GM18520 (cell line): ENCODE measurements at regions not wholly inside any gene's neighbourhood (a gene's known extent, or its start where the extent isn't known, plus 50 kb on each side); places are given as distances from the start of the nearest gene placed in this dataset.

Experiments used
- ATAC-seq: cut with Tn5 transposase; IDR thresholded peaks from one replicate; pipeline ENCODE4 v1.9.1; 2021; ENCODE audit not compliant: unreplicated experiment

DNA sequence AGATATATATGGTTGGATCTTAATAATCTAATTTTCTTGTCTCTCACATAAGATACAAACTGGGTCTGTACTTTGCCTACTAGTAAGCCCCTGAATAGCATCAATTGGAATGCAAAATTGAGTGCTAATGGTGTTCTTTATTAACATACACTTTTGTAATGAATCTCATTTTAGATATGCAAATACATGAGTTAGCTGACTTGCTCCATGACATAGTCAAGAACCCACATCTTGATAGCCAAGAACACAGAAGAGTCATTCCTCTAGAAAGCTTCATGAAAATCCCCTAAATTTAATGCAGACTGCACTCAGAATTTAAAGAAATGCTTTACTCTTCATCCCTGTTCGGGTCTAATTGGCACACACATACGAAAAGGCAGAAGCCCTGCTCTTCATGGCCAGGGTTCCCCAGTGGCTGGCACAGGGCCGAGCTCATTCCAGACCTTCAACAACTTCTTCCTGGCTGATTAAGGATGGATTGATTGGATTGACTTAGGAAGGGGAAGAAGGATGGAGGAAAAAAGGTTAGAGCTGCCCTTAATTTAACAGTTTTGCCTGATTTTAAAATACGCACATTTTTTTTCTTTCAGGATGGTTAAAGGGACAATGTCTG lies 431.1 kb upstream of the KLF6 start:
- ATAC-seq: no peak

DNA sequence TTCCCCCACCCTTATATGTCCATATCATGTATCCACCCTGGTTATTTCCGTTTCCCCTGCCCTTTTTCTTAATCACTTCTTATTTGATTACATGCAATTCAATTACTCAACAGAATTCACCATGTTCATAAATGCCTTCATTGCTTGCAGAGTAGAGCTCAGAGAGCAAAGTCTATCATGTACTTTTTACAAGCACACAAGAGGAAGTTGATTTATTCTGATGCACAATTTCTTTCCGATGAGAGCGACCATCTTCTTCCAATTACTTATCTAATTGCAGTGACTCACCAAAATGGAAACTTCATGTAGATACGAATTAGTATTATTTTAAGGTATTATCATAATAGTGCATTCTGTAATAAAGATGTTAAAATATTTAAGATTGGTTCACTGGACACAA lies 430.5 kb upstream of the KLF6 start:
- no peak for ATAC-seq

DNA sequence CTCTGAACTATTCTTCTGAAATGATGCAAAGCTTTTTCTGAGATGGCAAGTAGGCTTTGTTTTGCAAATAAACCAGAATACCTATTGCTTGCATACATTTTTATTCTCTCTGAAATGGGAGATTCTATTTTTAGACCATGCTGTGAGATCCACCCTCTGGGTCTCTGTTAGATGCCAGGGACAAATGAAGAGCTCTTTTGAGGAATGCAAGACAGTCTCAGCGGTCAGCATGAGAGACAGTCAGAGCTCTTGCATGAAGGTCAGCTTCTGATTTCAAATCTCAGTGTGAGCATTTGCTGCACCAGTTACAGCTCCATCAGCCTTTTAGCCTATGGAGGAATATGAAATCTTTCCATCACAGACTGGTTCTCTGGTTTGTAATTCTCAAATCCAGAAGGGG lies 429.9 kb upstream of the KLF6 start:
- no peak for ATAC-seq

DNA sequence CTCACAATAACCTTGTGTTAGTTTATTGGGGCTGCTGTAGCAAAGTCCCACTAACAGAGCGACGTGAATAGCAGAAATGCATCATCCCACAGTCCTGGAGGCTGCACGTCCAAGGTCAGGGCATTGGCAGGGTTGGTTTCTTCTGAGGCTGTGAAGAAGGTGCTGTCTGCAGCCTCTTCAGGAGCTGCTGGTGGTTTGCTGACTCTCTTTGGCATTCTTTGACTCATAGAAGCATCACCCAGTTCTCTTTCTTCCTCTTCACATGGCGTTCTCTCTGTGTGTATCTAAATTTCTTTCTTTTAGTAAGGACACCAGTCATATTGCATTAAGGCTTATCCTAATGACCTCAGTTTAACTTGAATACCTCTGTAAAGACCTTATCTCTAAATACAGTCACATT lies 428.4 kb upstream of the KLF6 start:
- no peak for ATAC-seq

DNA sequence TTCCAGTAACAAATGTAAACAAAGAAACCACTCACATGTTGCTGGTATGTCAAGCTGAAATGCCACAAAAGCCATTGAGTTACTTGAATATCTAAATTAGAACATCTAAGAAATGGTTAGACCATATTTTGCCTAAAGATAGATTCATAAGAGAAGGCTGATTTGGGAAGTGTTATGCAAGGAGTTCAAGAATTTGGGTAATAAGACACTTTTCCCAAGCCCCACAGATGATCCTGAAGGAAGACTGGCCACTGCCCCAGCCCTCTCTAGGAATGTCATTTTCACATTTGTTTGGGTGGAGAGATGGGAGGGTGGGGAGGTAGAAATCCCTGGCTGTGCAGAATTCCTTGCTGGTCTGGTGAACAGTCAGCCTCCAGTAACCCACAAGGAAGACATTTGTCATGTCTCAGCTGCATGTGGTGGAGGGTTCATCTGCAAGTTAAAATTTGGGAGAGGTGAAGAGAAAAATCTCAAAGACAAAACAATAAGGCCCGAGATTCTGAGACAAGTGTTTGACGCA lies 427.2 kb upstream of the KLF6 start:
- ATAC-seq: no peak

DNA sequence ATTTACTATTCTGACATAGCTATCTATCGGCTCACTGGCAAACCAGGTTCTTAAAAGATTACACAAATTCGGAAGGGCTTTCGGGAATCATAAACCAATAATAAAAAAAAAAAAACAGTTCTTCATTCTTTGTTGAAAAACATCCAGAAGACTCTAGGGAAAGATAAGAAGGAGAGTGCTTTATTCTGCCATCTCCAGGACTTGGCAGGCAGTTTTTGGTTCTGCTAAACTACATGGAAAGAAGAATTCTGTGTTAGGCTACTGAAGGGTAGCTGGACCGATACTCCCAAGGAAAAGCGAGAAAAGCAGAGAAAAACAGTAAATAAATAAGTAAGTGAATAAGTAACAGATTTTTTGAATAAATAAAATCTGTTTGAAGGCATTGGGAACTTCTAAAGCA lies 423.5 kb upstream of the KLF6 start:
- ATAC-seq: no peak

DNA sequence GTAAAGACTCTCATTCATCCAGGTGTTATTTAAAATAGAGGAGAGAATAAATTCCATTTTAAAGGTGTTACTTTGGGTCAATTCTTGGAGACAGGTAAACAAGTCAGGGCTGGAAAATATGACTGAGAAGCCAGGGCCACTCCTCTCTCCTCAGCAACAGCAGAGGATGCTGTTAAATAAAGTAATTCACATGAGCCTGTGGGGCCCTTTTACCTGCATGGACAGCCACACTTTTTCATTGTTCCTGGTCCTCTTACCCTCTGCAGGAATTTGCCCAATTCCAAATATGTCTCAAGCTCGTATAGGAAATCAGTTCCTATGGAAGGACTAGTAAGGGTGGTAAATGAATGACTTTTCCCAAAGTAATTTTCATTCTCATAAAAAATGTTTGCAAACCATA lies 420.1 kb upstream of the KLF6 start:
- ATAC-seq: no peak

DNA sequence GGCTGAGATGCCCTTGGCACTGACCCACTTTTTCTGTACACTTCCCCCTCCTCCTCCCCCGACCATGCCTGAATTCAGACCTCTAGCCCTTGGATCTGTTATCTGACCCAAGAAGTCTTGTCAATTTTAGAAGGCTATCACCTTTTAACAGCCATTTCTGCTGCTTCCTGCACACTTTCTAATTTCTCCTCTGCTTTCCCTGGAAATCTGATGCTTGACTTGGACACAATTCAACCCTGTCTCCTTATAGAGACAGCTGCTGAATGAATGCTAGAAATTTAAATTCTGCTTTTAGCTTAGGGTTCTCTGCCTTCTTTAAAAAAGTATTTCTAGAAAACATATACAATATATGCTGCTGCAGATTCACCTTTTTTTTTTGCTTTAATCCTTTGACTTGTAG lies 417.9 kb upstream of the KLF6 start:
- no peak for ATAC-seq

DNA sequence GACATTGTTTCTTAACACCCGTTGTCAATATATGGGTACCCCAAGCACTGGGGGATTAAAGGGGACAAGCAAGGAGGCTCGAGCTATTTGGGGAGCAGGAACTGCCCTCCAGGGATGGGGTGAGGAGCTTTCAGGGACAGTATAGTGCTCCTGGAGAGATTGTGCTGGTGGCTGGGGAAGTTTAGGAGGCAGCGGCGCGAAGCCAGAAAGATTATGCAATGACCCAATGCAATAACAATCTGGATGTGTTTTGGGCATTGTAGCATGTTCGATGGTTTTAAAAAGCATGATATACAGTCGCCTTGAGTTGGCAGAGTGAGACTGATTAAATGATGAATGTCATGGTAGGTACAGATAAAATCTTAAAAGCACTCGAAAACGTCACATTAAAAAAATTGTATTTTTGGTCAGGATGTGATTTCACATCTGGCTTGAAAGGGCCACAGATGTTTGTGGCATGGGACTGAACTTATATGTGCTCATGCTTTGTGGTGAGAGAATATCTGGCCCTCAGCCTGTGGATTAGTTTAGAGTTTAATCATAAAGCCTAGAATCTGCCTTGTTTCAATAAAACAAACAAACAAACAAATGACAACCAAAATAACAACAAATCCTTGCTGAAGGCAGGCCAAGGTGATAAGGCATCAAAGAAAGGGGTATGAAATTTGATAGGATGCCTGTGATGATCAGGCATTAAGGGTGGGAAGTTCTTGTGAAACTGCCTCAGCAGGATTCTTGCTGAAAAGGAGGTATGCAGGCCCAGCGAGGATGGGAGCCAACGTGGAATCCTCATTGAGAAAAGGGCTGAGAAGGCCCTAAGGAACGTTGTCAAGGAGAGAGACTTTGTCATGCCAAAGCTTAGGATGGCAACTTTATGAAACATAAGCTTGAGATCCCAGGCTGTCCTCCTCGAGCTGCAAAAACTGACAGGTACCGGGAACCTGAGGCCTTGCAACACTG lies 417.1 kb upstream of the KLF6 start:
- ATAC-seq: no peak

DNA sequence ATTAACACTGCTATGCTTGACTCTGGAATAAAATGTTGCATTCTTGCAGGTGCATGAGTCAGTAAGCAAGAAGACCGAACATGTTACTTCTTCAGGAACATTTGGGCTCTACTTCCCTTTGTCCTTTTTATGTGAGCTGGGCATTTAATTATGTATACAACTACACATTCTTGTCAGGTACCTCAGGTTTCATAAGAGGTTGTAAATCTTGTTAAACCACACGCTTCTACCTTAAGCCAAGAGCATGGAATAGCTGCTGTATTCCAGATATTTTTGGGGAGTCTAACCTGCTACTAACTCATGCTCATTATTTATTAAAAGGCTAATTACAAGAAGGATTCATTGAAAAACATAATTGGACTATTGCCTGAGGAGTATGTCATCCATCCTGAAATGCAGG lies 414.2 kb upstream of the KLF6 start:
- ATAC-seq: no peak

DNA sequence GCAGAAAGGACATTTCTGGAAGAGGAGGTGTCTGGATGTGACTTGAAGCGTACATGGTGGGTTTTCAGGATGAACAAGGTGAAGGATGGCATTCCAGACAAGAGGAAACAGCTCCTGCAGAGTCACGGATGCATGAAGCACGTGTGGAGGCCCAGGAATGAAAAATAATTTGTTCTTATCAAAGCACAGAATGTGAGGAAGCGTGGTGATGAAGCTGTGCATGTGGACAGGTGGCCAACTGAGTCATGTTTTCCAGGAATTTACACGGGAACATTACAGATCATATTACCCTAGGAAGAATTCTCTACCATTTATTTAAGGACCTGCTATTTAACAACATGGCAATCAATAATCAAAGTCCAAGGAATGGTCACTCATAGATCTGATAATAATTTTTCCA lies 413.2 kb upstream of the KLF6 start:
- no peak for ATAC-seq

DNA sequence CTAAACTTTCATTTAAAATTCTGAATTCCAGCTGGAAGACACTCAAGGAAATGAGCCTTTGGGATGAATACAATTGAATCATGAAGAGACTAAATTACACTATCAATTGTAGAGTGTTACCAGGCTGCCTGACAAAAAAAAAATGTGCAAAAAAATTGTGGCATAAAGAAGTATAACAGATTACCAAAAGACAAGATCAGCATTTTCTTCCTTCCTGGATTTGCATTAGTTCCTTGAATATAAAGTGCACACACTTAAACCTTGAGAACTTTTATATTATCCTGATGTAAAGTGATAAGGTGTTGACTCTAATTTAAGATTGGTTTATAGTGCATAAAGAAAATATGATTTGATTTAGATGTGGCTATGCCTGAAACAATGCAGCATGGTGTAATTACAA lies 412.7 kb upstream of the KLF6 start:
- no peak for ATAC-seq

DNA sequence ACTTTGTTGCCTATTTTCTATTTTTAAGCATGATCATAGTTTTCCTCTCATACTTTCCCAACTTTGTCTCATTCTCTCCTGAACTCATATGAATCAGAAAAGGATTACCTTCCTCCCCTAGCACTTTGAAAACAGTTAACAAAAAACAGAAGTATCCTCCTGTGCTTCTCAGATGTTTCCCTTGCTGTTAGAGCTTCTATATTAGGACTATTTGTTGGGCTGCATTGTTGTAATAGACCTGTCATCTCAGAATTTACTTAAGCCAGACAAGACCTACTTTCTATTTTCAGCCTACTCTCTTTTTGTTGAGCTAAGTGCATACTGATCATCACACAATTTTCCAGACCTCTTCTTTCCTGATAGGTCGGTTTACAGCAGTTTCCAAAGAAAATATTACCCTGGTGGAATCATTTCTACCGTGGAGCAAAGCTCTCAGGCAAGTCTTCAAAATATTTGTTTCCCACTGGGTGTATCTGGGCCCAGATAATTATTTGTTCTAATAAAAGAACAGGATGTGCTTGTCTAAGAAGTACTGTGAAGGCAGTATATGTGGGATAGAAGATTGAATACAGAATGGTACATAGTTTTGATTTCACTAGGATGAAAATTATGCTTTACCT lies 411.9 kb upstream of the KLF6 start:
- no peak for ATAC-seq

DNA sequence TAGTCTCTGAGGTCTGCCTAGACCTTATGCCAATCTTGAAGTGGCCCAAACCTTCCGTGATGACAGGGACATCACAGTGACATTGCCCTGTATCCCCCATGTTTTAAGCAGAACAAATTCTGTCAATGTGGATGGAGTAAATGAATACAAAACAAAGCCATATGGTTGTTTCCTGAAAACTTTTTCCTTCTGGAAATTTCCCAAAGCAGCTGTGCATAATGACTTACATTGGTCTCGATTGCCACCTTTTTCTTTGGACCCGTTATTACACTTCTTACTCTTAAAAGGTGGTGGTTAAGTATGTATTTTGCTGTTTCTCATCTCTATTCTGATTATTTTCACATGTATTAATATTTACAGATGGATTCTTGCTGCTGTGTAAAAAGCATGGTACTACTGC lies 411.2 kb upstream of the KLF6 start:
- ATAC-seq: no peak

DNA sequence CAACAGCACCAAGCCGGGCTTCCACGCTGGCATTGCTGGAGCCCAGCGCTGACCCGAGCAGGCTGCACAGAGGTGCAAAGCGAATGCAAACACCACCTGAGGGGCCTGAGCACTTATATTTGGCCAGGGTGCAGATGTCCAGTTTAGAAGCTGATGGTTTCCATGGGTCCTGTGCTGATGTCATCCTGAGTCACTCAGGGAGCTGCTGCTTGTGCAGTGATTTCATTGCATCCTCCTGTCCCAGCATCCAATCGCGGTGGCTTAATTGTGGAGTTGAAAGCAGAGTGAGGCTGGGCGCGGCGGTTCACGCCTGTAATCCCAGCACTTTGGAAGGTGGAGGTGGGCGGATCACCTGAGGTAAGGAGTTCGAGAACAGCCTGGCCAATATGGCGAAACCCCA lies 410.2 kb upstream of the KLF6 start:
- ATAC-seq: no peak

DNA sequence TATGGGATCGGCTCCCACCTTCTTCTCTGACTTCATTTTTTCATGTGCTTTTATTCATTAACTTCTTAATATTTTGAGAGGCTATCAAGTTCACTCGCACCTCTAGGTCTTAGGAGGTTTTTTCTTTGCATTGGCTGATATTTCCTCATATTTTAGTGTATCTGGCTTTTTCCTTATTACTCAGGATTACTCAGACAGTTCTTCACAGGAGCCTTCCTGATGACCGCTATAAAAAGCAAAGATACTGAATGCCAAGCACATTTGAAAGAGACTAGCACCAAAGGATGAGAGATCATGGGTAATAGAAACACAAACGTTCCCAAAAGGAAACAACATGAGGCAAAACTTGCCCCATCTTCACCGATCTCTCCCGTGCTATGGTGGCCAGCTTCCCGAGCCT lies 409.2 kb upstream of the KLF6 start:
- ATAC-seq: no peak

DNA sequence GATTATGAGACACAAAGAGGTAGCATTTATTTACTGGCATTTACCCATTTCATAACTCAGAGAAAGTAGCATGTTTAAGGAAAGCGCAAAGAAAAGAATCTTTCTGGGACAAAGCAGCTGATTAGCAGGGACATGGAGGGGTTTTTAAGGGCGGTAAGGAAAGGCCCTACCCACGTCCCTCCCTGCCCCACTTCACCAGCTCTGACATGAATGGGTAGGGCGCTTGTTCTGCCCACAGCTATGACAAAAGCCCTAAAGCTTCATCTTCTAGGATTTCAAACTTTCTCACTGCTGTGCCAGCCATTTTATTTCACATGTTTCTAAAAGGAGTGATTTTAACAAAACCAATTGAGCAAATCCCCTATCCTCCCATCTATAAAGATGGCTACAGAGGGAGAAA lies 406.9 kb upstream of the KLF6 start:
- ATAC-seq: no peak

DNA sequence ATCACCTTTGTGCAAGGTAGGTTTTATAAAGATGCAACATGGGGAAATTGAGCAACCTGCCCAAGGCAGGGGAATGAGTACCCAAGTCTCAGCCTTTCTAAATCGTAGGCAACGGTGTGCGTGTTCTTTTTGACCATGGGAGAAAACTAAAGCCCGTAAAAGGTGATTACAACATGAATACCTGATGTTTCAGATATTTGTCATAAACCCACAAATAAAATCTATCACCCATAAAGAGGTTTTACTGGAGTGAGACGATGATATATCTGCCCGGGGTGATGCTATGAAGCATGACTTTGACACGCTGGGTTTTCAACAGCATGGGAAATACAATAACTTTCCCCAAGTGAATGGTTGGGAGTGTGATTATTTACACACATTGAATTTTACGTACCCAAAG lies 406.3 kb upstream of the KLF6 start:
- no peak for ATAC-seq

DNA sequence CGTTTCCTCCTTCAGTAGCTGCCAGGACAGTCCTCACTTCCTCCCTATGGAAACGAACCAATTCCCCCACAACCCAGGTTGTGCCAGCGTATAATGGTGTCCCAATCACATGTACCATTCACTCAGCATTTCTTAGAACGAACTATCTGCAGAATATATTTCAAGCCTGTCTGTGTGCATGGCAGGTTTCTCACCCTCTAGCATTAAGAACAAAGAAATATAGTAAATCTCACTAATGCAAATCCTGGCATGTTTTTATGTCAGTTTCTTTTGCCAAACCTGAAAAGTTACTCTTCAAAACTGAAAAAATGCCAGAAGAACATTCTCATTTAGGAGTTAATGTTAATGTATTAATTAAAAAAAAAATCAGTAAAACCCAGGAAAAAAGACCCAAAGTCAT lies 405.9 kb upstream of the KLF6 start:
- ATAC-seq: no peak

DNA sequence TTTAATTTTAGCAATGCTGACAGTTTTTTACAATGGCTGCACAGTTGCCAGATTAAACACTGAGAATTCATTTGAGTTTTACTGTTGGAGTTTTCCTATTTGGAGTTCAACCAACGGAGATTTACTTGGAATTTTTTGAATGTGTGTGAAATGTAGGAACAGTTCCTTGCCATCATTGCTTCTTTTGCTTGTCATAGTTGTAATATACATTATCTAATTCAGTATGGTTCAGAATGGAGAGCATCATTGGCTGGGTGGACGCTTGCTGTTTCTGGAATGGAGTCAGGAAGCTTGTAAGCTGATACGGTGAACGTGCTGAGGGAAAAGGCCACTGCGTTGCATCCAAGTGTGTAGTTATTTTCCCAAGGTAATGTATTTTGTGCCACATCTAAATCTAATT lies 404.3 kb upstream of the KLF6 start:
- no peak for ATAC-seq

DNA sequence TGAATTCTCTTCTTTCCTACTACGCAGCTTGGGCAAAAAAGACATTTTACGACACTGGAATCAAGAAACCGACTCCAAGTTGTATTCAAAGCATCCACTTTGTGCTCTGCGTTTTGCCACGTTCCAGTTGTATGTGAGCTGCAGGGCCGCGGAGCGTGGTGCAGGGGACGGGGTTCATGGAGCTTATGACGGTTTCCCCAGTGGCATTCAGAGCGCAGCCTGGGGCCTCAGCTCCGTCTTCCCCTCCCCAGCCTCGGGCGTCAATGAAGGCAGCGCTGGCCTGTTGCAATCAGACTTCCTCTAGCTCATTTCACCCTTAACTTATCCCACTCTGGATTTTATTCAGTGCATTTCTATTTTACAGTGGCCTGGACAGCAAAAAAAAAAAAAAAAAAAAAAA lies 403.4 kb upstream of the KLF6 start:
- ATAC-seq: no peak
